ENCODE measurements at regions not wholly inside any gene's neighbourhood (a gene's known extent, or its start where the extent isn't known, plus 50 kb on each side); places are given as distances from the start of the nearest gene placed in this dataset.
"Not testable (repeated sequence)": the region's sequence is repeated elsewhere in the genome, so short reads cannot be mapped to it uniquely, and the experiment has no call there.

DNA sequence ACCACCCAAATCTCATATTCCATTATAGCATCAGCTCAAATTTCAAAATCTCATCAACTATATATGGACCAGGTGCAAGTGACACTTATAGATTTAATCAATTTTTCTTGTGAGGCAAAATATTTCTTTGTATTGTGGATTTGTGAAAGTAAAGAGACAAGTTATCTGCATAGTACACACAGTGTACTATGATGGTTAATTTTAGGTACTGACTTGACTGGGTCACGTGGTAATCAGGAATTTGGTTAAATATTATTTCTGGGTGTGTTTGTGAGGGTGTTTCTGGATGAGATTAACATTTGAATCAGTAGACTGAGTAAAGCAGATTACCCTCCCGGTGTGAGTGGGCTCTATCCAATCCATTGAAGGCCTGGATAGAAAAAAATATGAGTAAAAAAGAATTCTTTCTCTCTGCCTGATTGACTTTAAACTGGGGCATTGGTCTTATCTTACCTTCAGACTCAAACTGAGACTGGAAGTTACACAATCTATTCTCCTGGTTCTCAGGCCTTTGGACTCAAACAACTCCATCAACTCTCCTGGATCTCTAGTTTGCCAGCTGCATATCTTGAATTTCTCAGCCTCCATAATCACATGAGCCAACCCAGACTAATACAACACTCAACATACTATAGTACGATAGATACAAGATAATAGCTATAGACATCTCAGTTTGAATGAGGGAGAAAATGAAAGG lies 799.9 kb downstream of the NAP1L3 start:
- H3K9me3 Mint-ChIP-seq; H3K4me1 Mint-ChIP-seq; DNase-seq; H3K4me3 Mint-ChIP-seq; H3K27me3 Mint-ChIP-seq (ENCODE audit: low read depth, poor library complexity); H3K27ac Mint-ChIP-seq; H3K36me3 Mint-ChIP-seq (ENCODE audit: low read depth): not testable (repeated sequence)

DNA sequence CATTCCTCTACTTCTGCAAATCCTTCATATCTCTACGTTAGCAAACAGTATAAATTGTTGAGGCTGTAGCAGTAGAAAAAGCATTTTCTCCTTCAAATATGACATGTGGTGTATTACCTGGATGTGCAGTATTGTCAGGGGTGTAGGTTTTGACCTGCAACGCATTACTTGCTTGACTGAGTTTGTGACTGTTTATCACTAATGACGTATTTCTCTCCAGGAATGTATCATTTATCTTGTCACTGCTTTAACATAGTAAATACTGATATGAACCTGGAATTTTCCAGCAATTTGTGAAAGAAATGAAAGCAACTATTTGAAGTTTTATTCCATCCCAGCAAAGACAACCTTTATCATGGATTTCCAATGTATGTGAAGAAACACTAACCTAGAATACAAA lies 823.4 kb downstream of the NAP1L3 start:
- not testable (repeated sequence) for H3K9me3 Mint-ChIP-seq; H3K27me3 Mint-ChIP-seq (ENCODE audit: low read depth, poor library complexity); H3K36me3 Mint-ChIP-seq (ENCODE audit: low read depth); H3K27ac Mint-ChIP-seq; DNase-seq; H3K4me1 Mint-ChIP-seq; H3K4me3 Mint-ChIP-seq

DNA sequence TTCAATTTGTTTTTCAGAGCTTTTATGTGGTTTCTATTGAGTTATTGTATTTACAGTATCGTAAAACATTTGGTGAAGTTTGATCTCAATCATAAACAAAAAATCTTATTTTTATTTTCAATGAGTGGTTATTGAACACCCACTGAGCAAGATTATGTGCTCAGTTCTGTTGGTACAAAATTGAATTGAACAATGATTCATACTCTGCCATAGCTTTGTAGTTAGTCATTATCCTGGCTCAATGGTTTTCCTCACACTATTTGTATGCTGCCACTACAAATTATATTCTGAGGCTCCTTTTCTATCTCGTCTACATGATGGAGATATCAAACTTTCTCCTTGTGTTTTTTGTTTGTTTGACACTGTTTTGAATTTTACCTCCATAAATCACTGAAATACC lies 829.5 kb downstream of the NAP1L3 start:
- not testable (repeated sequence) for H3K4me3 Mint-ChIP-seq; H3K36me3 Mint-ChIP-seq (ENCODE audit: low read depth); H3K4me1 Mint-ChIP-seq; H3K27ac Mint-ChIP-seq; H3K9me3 Mint-ChIP-seq; H3K27me3 Mint-ChIP-seq (ENCODE audit: low read depth, poor library complexity); DNase-seq

DNA sequence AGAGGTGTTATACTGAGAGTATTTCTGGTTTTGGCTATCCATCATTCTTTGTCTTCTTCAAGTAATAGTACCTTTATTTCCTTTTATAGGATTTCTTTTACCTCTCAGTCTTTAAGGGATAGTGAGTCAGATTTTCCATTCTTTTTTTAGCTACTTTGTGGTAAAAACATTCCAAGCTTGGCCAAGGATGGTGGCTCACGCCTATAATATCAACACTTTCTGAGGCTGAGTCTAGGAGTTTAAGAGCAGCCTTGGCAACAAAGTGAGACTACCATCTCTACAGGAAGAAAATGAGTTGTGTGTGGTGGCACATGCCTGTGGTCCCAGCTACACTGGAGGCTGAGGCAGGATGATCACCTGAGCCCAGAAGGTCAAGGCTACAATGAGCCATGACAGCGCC lies 840.6 kb downstream of the NAP1L3 start:
- not testable (repeated sequence) for H3K4me1 Mint-ChIP-seq; H3K27me3 Mint-ChIP-seq (ENCODE audit: low read depth, poor library complexity); H3K9me3 Mint-ChIP-seq; H3K36me3 Mint-ChIP-seq (ENCODE audit: low read depth); H3K4me3 Mint-ChIP-seq; H3K27ac Mint-ChIP-seq; DNase-seq

DNA sequence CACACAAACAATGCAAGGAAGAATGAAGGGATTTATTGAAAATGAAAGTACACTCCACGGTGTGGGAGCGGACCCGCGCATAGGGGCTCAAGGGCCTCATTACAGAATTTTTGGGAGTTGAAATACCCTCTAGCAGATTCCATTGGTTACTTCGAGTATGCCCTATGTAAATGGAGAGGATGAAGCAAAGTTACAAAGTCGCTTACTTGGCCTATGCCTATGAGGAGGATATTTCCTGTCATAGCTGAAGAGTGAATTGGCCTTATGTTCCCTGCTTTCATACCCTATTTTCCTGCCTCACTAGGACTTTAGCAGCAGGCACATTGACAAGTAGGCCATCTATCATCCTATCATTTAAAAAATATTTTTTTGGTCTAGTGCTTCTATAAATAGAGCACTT lies 843.3 kb downstream of the NAP1L3 start:
- H3K36me3 Mint-ChIP-seq (ENCODE audit: low read depth); H3K4me1 Mint-ChIP-seq; H3K4me3 Mint-ChIP-seq; H3K27me3 Mint-ChIP-seq (ENCODE audit: low read depth, poor library complexity); DNase-seq; H3K27ac Mint-ChIP-seq; H3K9me3 Mint-ChIP-seq: not testable (repeated sequence)

DNA sequence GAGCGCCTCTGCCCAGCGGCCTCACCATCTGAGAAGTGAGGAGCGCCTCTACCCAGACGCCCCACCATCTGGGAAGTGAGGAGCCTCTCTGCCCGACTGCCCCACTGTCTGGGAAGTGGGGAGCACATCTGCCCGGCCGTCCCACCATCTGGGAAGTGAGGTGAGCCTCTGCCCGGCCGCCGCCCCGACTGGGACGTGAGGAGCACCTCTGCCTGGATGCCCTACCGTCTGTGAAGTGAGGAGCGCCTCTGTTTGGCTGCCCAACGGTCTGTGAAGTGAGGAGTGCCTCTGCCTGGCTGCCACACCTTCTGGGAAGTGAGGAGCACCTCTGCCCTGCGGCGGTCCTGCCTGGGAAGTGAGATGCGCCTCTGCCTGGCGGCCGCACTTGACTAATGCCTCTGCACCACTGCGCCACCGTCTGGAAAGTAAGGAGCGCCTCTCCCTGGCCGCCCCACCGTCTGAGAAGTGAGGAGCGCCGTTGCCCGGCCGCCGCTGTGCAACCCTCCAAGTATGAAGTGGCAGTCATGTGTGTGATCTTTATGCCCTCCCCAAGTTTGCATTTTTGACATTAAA lies 851.7 kb downstream of the NAP1L3 start:
- H3K9me3 Mint-ChIP-seq; H3K36me3 Mint-ChIP-seq (ENCODE audit: low read depth); H3K27ac Mint-ChIP-seq; DNase-seq; H3K27me3 Mint-ChIP-seq (ENCODE audit: low read depth, poor library complexity); H3K4me1 Mint-ChIP-seq; H3K4me3 Mint-ChIP-seq: not testable (repeated sequence)

DNA sequence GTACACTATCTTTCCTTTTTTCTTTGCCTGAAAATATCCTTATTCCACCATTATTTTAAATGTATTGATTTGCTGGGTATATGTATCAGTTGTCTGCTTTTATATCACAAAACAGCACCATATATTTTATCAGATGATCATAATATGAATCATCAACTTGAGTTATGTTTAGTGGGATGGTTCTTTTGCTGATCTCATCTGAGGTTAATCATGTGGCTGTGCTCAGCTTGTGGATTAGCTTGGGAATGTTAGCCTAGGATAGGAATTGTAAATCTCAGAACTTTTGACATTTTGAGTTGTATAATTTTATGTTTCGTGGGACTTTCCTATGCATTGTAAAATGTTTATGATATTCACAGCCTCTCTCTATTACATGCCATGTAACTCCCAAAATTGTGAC lies 881.3 kb downstream of the NAP1L3 start:
- H3K9me3 Mint-ChIP-seq; H3K36me3 Mint-ChIP-seq (ENCODE audit: low read depth); H3K27ac Mint-ChIP-seq; H3K4me3 Mint-ChIP-seq; DNase-seq; H3K27me3 Mint-ChIP-seq (ENCODE audit: low read depth, poor library complexity); H3K4me1 Mint-ChIP-seq: not testable (repeated sequence)

DNA sequence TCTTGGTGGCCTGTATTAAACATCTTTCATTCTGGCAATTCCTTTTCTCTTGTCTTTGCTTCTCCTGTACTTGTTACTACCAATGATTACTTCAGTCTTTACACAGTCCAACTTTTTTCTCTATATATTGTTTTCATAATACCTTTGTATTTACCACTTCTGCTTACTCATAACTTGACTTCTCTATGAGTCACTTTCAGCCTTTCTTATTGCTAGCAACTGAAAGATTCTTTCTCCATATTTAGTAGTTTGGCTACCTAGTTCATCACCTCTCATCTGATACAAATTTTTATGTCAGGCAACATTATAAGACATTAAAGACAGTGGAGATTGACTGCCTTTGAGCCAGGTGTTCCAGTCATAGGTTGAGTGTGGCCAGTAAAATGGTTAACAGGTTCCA lies 893.3 kb downstream of the NAP1L3 start:
- H3K9me3 Mint-ChIP-seq; H3K4me1 Mint-ChIP-seq; H3K27me3 Mint-ChIP-seq (ENCODE audit: low read depth, poor library complexity); H3K4me3 Mint-ChIP-seq; H3K36me3 Mint-ChIP-seq (ENCODE audit: low read depth); DNase-seq; H3K27ac Mint-ChIP-seq: not testable (repeated sequence)

DNA sequence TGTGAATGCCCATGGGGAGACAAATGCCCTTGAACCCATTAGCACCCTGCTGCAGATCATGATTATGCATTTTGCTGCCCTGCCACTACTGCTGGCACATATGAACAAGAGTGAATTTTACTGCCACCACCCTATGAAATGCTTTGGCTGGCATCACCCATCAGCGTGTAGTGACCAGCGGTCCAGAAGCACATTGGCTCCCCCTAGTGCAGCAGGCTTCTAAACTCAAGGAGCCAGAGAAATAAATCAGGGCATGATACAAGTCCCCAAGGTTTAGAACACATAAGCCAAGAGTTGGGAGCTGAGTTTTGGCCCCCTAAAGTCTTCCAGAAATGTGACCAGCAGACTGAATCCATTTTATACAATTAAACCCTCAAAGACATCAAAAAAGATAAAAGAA lies 899.4 kb downstream of the NAP1L3 start:
- H3K4me3 Mint-ChIP-seq; H3K27me3 Mint-ChIP-seq (ENCODE audit: low read depth, poor library complexity); H3K4me1 Mint-ChIP-seq; H3K36me3 Mint-ChIP-seq (ENCODE audit: low read depth); H3K9me3 Mint-ChIP-seq; H3K27ac Mint-ChIP-seq: not testable (repeated sequence)
- DNase-seq: peak; percentile 4

DNA sequence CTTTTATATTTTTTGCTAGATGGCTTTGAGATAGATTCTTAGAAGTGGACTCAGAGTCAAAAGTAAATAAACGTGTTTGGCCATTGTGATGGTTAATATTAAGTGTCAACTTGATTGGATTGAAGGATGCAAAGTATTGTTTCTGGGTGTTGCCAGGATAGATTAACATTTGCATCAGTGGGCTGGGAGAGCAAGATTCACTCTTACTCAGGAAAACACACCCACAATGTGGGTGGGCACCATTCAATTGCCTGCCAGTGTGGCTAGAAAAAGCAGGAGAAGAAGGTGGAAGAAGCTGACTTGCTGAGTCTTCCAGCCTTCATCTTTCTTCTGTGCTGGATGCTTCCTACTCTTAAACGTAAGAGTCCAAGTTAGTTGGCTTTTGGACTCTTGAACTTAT lies 912.4 kb downstream of the NAP1L3 start:
- H3K4me1 Mint-ChIP-seq; H3K27ac Mint-ChIP-seq; DNase-seq; H3K27me3 Mint-ChIP-seq (ENCODE audit: low read depth, poor library complexity); H3K4me3 Mint-ChIP-seq; H3K36me3 Mint-ChIP-seq (ENCODE audit: low read depth); H3K9me3 Mint-ChIP-seq: not testable (repeated sequence)

All from nephron progenitor cell (in vitro differentiated cells).